ENCODE measurements at regions not wholly inside any gene's neighbourhood (a gene's known extent, or its start where the extent isn't known, plus 50 kb on each side); places are given as distances from the start of the nearest gene placed in this dataset.

GRCh38 chr9:91113016-91113415 lies 248.7 kb downstream of the AUH start:
- in situ Hi-C loops (cut with MboI; ENCODE audit: low sequenced_read_pairs, unreplicated experiment), result no loop called here
- no peak for TF ChIP-seq CTCF (IDR thresholded peaks at IDR 0.05; ENCODE audit: borderline replicate concordance, control extremely low read depth, extremely low read depth, insufficient read depth, missing control alignments)
- no peak for DNase-seq (ENCODE audit: low spot score)

- DNase-seq (ENCODE audit: low spot score), result no peak
- in situ Hi-C loops (cut with MboI; ENCODE audit: low sequenced_read_pairs, unreplicated experiment), result no loop called here
- TF ChIP-seq CTCF (IDR thresholded peaks at IDR 0.05; ENCODE audit: borderline replicate concordance, control extremely low read depth, extremely low read depth, insufficient read depth, missing control alignments), result no peak
These were observed 247.3 kb downstream of the AUH start for GRCh38 chr9:91114450-91114849.

GRCh38 chr9:91116211-91116610 lies 245.5 kb downstream of the AUH start:
- DNase-seq (ENCODE audit: low spot score), result no peak
- in situ Hi-C loops (cut with MboI; ENCODE audit: low sequenced_read_pairs, unreplicated experiment), result no loop called here
- TF ChIP-seq CTCF (IDR thresholded peaks at IDR 0.05; ENCODE audit: borderline replicate concordance, control extremely low read depth, extremely low read depth, insufficient read depth, missing control alignments), result no peak

GRCh38 chr9:91116711-91117110 lies 245.0 kb downstream of the AUH start:
- no peak for TF ChIP-seq CTCF (IDR thresholded peaks at IDR 0.05; ENCODE audit: borderline replicate concordance, control extremely low read depth, extremely low read depth, insufficient read depth, missing control alignments)
- in situ Hi-C loops (cut with MboI; ENCODE audit: low sequenced_read_pairs, unreplicated experiment), result no loop called here
- DNase-seq (ENCODE audit: low spot score), result no peak

- no peak for DNase-seq (ENCODE audit: low spot score)
- in situ Hi-C loops (cut with MboI; ENCODE audit: low sequenced_read_pairs, unreplicated experiment), result no loop called here
These were observed 244.2 kb downstream of the AUH start for GRCh38 chr9:91117474-91117891.

GRCh38 chr9:91117959-91118703 lies 243.6 kb downstream of the AUH start:
- no peak for TF ChIP-seq CTCF (IDR thresholded peaks at IDR 0.05; ENCODE audit: borderline replicate concordance, control extremely low read depth, extremely low read depth, insufficient read depth, missing control alignments)
- in situ Hi-C loops (cut with MboI; ENCODE audit: low sequenced_read_pairs, unreplicated experiment), result no loop called here
- DNase-seq (ENCODE audit: low spot score), result no peak

More at GRCh38 chr9:91117474-91117891, 244.2 kb downstream of the AUH start:
- no peak for TF ChIP-seq CTCF (IDR thresholded peaks at IDR 0.05; ENCODE audit: borderline replicate concordance, control extremely low read depth, extremely low read depth, insufficient read depth, missing control alignments)
